ENCODE measurements at regions not wholly inside any gene's neighbourhood (a gene's known extent, or its start where the extent isn't known, plus 50 kb on each side); places are given as distances from the start of the nearest gene placed in this dataset.
"Not testable (repeated sequence)": the region's sequence is repeated elsewhere in the genome, so short reads cannot be mapped to it uniquely, and the experiment has no call there.

DNA sequence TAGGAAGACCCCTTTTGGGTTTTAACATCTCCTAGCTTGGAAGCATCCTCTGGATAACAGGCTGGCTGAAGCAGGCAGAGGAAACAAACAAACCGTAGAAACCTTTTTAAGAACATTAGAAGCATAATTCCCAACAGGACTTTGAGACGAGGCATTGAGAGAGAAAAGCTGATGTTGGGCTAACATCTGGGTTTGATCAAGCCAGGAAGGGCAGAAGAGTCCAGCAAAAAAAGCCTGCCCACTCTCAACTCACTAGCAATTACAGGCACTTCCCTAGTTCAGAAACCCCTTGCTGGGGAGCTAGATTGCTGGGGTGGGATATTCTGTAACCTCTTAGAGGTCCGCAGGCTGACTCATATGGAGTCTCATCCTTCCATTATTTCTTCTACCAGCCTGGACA, 75.4 kb upstream of the CTNNA1 start:
- Histone ChIP-seq H3K9me3 (peaks cover 0 to 9% (median 0%) of the 10 kb centered on the region in 12 donors), H3K4me3 (no peak overlapping the region), H3K36me3 (no peaks in the 10 kb centered on the region), H3K27me3 (no peaks in the 10 kb centered on the region), H3K27ac (no peak overlapping the region), H3K4me1 (no peaks in the 10 kb centered on the region)
- 76 to 80% (median 78%) methylated on average over 3 of the region's 3 CpGs for WGBS, 4 donors
- TF ChIP-seq, protein P1, sequence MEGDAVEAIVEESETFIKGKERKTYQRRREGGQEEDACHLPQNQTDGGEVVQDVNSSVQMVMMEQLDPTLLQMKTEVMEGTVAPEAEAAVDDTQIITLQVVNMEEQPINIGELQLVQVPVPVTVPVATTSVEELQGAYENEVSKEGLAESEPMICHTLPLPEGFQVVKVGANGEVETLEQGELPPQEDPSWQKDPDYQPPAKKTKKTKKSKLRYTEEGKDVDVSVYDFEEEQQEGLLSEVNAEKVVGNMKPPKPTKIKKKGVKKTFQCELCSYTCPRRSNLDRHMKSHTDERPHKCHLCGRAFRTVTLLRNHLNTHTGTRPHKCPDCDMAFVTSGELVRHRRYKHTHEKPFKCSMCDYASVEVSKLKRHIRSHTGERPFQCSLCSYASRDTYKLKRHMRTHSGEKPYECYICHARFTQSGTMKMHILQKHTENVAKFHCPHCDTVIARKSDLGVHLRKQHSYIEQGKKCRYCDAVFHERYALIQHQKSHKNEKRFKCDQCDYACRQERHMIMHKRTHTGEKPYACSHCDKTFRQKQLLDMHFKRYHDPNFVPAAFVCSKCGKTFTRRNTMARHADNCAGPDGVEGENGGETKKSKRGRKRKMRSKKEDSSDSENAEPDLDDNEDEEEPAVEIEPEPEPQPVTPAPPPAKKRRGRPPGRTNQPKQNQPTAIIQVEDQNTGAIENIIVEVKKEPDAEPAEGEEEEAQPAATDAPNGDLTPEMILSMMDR (IDR thresholded peaks at IDR 0.05), result no peak
- TF ChIP-seq POLR2A (IDR thresholded peaks at IDR 0.05), result no peak
- no peak for ATAC-seq
- intact Hi-C loops (cut with DNase I), result no loop called here
- DNase-seq, result no peak

DNA sequence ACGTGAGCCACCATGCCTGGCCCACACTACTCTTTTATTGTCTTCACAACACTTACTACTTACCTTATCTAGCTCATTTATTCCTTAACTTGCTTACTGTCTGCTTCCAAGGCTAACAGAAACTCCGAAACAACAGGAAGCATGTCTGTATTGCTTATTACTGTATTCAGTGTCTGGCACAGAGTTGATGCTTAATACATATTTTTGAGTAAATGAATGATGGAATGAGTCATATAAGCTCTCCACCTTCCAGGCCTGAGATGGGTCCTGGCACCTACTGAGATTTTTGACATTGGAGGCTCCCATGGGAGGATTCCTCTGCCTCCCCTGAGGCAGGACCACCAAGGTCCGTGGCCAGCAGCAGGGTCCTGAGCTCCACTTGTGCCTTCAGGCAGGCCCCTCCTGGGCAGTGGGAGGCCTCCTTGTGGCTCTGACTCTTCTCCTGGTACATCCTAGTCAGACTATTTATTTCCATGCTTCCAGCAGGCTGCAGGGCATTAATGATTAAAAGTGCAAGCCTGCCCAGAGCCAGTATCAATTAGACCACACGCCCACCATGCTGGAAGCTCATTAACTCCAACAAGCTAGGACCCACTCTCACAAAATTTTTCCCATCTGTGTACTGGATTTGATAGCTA, 76.5 kb upstream of the CTNNA1 start:
- DNase-seq, result no peak
- H3K9me3 ChIP-seq, result peaks cover 0 to 9% (median 0%) of the 10 kb centered on the region in 12 donors
- TF ChIP-seq, protein P1 (IDR thresholded peaks at IDR 0.05), result no peak
- TF ChIP-seq POLR2A (IDR thresholded peaks at IDR 0.05), result no peak
- no peaks in the 10 kb centered on the region for H3K36me3 ChIP-seq
- no peak for ATAC-seq
- H3K27ac ChIP-seq, result no peak overlapping the region
- 74 to 89% (median 75%) methylated on average over 3 to 4 of the region's 4 CpGs for WGBS, 4 donors
- H3K4me1 ChIP-seq, result no peaks in the 10 kb centered on the region
- no peaks in the 10 kb centered on the region for H3K27me3 ChIP-seq
- H3K4me3 ChIP-seq, result no peak overlapping the region
- intact Hi-C loops (cut with DNase I), result no loop called here

DNA sequence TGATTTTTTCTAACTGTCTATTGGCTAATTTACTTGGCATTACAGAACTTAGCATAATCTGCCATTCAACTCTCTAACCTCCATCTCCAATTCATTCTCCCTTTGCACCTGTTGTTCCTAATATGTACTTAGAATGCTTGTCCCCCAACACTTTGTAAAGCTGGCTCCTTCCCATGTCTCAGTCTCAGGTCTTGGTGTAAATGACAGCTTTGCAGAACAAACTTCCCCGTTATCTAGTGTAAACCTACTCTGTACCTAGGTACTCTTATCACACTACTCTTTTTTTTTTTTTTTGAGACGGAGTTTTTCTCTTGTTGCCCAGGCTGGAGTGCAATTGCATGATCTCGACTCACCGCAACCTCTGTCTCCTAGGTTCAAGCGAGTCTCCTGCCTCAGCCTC, 77.2 kb upstream of the CTNNA1 start:
- intact Hi-C loops (cut with DNase I), result no loop called here
- H3K27me3 ChIP-seq, result no peaks in the 10 kb centered on the region
- DNase-seq, result no peak
- H3K9me3 ChIP-seq, result peaks cover 0 to 9% (median 0%) of the 10 kb centered on the region in 12 donors
- no peaks in the 10 kb centered on the region for H3K4me1 ChIP-seq
- no peak for ATAC-seq
- 78 to 91% (median 87%) methylated on average over 5 of the region's 5 CpGs for WGBS, 4 donors
- H3K36me3 ChIP-seq, result no peaks in the 10 kb centered on the region
- no peak overlapping the region for H3K27ac ChIP-seq
- no peak overlapping the region for H3K4me3 ChIP-seq
- no peak for TF ChIP-seq POLR2A (IDR thresholded peaks at IDR 0.05)
- TF ChIP-seq, protein P1 (IDR thresholded peaks at IDR 0.05), result no peak

DNA sequence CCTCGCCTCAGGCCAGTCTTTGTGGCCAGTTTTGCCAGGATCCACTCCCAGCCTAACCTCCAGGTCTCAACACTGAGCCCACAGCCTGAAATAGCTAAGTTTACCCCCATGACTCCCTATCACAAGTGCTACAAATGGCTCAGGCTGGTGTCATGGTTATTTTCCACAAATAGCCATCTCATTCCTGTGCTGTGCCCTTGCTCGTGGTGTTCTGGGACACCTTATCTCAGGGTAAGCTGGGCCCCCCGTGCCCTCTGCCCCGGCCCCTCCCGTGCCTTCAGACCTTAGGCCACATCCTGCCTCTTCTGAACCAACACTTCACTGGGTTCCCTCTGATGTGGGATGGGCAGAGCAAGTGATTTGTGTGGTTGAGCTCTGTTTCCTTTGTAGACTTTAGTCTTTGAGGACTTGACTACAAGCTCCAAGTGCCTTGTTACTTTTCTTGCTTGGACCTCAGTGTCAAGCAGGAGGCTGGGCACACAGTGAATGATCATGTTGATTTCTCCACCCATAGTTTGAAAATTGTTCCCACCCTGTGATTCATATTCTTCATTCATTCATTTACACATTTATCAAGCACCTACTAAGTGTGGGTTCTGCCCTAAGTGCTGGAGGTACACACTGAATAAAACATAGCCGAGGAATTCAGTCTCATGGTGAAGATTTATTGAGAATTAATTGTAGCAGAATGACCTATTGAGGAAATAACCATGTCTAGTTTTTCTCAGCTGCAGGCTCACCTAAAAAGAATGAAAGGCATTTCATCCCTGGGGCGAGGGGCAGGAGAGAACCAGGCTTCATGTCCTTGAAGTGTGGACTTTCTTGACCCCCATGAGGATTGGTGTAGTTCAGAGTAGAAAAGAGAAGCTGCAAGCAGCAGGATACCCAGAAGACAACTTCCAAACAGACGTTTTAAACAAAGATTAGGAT, 84.5 kb upstream of the CTNNA1 start:
- 38 to 47% (median 43%) methylated on average over 8 of the region's 8 CpGs for WGBS, 4 donors
- H3K36me3 ChIP-seq, result no peaks in the 10 kb centered on the region
- no peaks in the 10 kb centered on the region for H3K9me3 ChIP-seq
- intact Hi-C loops (cut with DNase I), result no loop called here
- DNase-seq (peak in 4 of 5 donors; percentile 65 to 88 (median 76)), ATAC-seq (peak; percentile 96 to 97 (median 97))
- peaks cover 0 to 41% (median 16%) of the 10 kb centered on the region in 12 donors for H3K4me1 ChIP-seq
- H3K27me3 ChIP-seq, result peaks cover 0 to 8% (median 0%) of the 10 kb centered on the region in 9 donors
- TF ChIP-seq POLR2A (IDR thresholded peaks at IDR 0.05), result no peak
- TF ChIP-seq, protein P1 (IDR thresholded peaks at IDR 0.05), result no peak
- peak overlapping the region; percentile 38 to 98 (median 87) for H3K27ac ChIP-seq
- H3K4me3 ChIP-seq, result no peak overlapping the region

DNA sequence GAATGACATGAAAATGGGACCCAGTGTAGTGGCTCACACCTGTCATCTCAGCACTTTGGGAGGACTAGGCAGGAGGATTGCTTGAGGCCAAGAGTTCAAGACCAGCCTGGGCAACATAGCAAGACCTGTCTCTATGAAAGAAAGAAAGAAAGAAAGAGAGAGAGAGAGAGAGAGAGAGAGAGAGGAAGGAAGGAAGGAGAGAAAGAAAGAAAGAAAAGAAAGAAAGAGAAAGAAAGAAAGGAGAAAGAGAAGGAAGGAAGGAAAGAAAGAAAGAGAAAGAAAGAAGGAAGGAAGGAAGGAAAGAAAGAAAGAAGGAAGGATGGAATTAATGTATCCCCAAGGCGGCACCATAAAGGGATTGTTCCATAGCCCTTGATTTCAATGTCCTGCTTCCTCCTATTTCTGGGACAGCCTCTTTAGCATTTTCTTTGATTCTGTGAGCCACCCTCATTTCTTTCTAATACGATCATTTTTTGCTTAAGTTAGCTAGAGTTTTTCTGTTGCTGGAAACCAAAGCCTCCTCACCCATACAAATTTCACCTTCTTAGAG, 85.4 kb upstream of the CTNNA1 start:
- 73 to 92% (median 81%) methylated on average over 2 of the region's 2 CpGs for WGBS, 4 donors
- H3K9me3 ChIP-seq; intact Hi-C loops (cut with DNase I); DNase-seq; ATAC-seq; H3K27me3 ChIP-seq; H3K36me3 ChIP-seq; H3K4me3 ChIP-seq: not testable (repeated sequence)
- H3K27ac ChIP-seq, result peak overlapping the region; percentile 38 to 98 (median 87)
- H3K4me1 ChIP-seq, result peaks cover 0 to 49% (median 16%) of the 10 kb centered on the region in 12 donors
